ENCODE measurements at regions not wholly inside any gene's neighbourhood (a gene's known extent, or its start where the extent isn't known, plus 50 kb on each side); places are given as distances from the start of the nearest gene placed in this dataset.
"Not testable (repeated sequence)": the region's sequence is repeated elsewhere in the genome, so short reads cannot be mapped to it uniquely, and the experiment has no call there.

- no peak for DNase-seq
Measured at GRCh38 chr10:78212060-78212785, 178.6 kb downstream of the RPS24 start.

GRCh38 chr10:78212786-78213175 lies 179.1 kb downstream of the RPS24 start:
- no peak for DNase-seq

GRCh38 chr10:78214955-78215354 lies 181.3 kb downstream of the RPS24 start:
- DNase-seq, result no peak

DNA sequence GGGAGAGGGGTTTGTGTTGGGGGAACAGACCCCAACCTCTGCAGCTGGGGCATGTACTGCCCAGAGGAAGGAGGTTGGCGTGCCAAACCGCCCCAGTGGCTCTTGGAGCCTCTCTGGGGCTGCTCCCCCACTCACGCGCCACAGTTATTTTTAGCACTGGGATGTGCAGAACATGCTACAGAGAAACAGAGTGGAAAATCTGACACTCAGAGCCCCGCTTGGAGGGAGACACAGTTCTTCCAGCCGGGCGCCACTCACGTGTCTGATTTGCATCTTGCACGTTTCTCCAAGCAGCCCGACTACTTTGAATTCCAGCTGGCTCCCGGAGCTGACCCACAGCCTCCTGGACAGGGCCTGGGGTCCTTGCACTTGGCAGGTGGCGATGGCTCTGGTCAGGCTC lies 182.0 kb downstream of the RPS24 start:
- DNase-seq, result no peak

DNA sequence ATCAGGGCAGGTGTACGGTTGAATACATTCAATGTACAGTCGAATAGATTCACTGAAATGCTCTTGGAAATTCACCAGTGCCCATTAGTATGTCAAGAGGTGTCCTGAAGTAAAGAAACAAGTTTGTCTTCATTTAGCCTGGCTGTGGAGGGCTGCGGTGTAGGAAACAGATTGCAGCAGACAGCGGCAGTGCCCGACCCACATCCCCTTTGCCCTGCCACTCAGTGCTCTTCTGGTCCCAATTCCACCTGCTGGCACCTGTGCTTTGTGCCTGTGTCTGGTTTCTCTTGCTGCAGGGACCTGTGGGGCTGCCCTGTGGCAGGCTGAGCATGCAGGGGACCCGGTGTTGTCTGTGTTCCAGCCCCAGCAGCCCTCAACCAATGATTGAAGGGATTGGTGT lies 183.7 kb downstream of the RPS24 start:
- no peak for DNase-seq

DNA sequence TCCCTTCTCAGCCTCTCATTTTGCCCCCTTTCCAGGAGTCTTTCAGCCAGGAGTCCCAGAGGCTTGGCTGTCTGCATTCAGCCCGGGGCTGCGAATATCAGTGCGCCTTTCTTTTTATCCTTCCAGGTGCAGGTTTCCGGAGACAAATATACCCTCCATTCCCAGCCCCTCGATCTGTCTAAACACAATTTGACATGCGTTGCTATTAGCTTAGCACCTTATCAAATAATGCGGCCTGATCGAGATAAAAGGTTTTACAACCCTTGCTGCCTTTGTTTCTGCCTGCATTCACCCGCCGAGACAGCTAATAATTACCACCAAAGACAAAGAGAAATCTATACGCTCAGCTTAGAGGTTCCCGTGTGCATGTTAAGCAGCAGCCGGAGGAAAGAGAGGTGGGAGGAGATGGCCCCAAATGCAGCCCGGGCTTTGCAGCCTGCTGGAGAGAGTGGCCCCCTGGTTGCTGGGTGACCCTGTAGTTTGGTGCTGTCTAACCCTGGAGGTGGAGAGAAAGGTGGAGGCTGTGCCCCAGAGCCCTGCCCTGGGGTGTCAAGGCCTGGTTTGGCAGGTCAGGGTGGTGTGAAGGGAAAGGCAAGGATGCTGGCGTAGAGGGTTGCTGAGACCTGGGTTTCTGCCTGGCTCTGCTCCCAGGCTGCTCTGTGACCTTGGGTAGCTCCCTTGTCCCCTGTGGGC lies 185.3 kb downstream of the RPS24 start:
- DNase-seq, result no peak

DNA sequence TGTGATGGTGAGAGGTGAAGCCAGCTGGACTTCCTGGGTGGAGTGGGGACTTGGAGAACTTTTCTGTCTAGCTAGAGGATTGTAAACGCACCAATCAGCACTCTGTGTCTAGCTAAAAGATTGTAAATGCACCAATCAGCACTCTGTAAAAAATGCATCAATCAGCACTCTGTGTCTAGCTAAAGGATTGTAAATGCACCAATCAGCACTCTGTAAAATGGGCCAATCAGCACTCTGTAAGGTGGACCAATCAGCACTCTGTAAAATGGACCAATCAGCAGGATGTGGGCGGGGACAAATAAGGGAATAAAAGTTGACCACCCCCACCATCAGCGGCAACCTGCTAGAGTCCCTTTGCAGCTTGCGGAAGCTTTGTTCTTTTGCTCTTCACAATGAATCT lies 185.9 kb downstream of the RPS24 start:
- not testable (repeated sequence) for DNase-seq

DNA sequence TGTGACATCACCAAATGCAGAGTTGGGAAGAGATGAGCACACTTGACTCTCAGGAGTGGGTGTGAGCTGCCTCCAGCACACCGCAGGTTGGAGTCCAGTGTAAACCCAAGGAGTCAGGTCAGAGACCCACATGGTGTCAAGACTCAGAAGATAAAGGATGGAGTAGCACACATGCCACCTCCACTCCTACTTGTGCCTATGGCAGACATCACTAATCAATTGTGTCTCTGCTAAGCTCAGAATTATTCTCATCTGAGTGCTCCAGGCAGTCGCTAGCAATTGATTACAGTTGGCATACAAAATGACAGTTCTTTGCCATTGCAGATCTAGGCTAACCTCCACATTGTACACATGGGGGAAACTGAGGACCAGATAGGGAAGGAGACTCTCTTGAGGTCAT lies 187.1 kb downstream of the RPS24 start:
- no peak for DNase-seq

GRCh38 chr10:78222096-78222790 lies 188.6 kb downstream of the RPS24 start:
- no peak for DNase-seq

DNA sequence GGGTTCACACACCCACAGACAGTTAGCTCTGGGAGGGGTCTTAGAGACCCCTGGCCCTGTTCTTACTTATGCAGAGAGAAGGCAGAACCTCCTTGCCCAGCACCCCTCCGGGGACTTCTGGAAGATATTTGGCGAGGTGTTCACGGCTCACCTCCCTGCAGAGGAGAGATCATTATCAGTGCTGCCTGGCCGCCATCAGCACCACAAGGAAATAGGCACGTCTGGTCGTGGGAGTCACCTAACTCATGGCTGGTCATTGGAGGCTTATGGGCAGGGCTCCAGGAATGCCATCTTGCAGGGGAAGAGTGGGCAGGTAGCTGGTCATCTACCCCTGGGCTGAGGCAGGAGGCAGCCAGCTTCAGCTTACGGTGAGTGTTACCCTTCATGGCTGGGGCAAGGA lies 189.4 kb downstream of the RPS24 start:
- no peak for DNase-seq

DNA sequence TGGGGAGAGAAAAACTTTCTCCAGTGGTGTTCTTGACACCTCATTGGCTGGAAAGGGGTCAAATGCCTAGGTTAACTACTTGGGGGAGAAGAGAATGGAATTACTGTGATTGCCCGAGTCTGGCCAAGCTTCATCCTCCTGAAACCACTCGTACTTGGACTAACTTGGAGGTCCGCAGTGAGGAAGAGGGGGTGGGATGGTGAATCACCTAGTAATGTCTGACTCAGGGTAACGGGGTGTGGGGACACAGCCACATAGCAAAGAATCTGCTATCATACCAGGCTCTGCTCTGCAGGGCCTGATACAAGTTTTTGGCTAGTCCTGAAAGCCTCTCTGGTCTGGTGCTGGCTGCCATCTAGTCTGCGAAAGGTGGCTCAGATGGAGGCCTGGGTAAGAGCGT lies 190.9 kb downstream of the RPS24 start:
- no peak for DNase-seq

DNA sequence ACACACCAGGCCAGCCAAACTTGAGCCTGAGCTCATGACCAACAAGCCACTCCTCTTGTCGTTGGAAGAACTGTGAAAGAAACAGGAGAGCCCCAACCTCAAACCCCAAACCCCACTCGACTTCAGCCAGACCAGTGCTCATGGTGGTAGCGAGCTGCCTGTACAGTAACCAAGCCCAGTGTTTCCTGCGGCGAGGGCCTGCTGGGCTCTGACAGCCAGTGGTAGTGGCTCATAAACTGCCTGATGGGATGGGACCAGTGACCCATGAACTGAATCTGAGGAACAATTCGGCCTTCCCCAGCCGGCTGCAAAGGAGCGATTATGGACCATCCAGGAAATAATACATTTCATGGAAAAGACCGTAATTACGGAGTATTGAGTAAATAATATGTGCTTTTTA lies 191.9 kb downstream of the RPS24 start:
- DNase-seq, result no peak

GRCh38 chr10:78229489-78229888 lies 195.8 kb downstream of the RPS24 start:
- DNase-seq, result no peak

- no peak for DNase-seq
Measured at GRCh38 chr10:78229950-78230675, 196.4 kb downstream of the RPS24 start.

DNA sequence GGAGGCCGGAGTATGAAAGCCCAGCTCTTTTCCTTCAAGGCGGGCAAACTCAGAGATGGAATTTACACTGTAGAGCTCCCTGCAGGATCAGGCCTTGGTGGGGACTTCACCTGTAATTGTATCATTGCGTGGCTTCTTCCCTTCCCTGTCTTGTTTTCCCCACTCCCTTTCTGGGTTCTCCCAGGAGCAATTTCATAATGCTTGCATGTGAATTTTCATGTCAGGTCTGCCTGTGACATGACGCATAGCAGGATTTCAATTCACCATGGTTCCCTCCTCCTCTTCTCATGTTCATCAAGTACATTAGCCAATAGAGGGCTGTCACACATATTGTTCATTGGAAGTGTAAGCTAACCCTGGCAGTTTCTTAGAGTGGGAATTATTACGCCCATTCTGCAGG lies 197.7 kb downstream of the RPS24 start:
- DNase-seq, result no peak

DNA sequence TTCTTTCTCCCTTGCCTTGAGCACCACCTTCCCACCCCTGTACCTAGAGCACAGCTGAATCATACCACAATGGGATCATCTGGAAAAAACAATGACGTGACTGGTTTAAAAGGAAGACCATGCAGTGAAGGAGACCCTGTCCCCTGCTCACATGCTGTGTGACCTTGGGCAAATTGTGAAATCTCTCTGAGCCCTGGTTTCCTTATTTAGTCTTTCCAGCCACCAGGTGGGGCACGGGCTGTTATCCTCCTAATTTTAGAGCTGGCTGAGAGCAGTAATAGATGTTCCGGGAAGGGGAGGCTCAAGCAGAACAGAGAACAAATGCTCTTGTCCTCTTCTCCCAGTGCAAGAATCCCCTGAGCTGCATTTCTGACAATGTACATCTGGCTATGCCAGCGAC lies 198.3 kb downstream of the RPS24 start:
- no peak for DNase-seq

- DNase-seq, result no peak
Measured at GRCh38 chr10:78236416-78237015, 202.9 kb downstream of the RPS24 start.

GRCh38 chr10:78237951-78238350 lies 204.3 kb downstream of the RPS24 start:
- not testable (repeated sequence) for DNase-seq

DNA sequence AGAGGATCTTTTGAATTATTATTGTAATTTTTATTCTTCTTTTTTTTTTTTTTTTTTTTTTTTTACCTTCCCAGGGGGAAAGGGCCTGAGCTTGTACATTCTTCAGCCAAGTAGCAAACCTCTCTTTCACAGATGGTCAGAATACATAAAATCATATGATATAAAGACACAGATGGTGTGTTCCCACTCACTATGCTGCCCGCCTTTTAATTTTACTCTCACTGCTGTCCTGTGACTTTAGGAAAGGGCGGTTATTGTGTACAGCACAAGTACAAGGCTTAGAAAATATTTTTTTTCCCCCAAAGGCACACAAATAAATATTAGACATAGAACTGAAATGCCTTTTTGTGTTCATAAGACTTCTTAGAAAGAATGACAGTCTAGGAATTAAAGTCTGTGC lies 213.6 kb downstream of the RPS24 start:
- no peak for DNase-seq

DNA sequence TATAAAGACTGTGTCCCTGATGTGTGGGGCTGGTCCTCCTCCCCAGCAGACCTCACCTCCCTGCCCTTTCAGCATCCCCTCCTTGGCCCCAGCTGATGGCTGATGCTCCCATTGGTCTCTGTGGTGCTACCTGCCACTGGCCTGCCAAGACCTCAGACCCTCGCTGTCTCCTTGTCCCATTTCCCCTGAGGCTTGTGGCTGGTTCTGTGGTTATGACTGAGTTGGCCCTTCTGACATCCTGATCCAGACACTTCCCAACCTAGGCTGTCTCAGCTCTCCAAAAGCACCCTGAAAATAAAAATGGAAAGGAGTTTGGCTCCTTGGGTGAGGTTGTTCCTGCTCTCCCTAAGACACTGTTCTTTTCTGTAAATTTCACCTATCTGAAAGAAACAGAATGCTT lies 214.2 kb downstream of the RPS24 start:
- no peak for DNase-seq

DNA sequence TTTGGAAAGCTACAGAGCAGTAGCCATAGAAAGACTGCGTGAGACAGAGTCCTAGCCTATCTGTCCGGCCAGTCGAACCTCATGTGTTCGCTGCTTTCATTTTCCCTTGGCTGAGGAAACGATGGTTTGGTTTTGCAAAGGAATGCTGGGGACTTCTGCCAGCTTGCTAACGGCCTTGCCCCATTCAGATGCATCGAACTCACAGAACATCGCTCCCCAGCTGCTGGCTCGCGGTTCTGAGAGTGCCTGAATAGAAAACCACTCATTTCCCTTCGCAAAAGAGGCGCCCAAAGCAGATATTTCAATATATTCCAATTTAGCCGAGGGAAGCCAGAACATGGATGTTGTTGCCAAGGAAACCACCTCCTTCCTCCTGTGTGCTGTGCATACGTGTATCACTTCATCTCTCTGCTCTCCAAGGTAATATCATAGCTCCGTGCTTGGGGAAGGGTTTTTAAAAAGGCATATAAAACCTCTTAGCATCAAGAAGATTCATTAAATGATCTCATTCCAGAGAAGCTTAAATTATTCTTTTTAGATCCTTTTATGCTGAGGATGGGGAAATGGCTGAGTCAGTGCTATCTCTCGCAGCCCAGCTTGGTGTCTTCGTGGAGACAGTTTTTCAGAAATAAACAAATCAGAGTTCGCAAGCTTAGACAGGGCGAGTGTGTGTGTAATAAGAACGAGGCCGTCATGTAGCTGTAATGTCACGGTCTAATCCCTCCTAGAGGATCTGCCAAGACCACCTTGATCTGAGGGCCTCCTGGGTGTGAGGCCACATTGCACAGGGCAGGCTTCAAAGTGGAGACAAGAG lies 215.2 kb downstream of the RPS24 start:
- DNase-seq, result no peak

DNA sequence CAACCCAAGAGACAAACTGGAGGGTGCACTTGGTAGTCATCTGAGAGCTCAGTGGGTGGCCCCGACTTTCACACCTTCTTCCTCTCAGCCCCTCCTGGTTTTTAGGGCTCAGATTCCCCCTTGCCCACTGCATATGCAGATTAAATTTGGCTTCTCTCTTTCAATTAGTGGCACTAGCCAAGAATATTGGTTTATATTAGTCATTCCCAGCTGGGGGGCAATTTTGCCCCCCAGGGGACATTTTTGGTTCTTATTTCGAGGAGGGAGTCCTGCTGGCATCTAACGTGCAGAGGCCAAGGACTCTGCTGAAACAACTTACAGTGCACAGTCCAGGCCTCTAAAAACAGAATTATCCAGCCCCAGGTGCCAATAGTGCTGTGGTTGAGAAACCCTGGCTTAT lies 216.0 kb downstream of the RPS24 start:
- no peak for DNase-seq
